ENCODE measurements at regions not wholly inside any gene's neighbourhood (a gene's known extent, or its start where the extent isn't known, plus 50 kb on each side); places are given as distances from the start of the nearest gene placed in this dataset.

DNA sequence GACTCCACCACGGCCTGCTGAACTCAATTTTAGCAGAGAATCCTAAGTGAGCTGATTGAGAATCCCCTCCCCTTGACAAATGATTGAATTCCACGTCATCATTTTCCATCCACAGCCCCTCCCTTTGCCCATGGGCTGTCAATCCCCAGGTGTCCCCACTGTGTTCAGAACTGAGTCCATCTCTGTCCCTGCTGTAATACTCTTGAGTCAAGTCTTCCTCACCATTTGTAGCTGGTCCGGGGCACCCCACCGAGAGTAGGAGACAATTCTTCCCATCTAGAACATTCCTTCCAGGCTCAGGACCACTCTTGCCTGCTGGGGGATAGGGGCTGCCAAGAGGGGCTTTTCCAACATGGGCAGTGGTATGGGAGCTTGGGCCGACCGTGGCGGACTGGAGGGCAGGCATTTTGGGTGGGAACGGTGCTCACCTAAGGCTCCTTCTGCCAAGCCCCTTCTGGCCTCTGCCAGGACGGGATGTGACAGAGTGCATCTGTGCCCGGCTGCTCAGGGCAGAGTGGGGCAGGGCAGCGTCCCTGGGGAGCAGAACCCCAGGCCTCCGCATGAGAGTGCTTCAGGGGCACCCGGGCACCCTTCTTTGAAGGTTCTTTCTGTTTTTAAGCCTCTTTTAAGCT is 218.1 kb upstream of the RTL1 start:
- Histone ChIP-seq H3K9me3 (no peaks in the 10 kb centered on the region), H3K27me3 (no peaks in the 10 kb centered on the region), H4K20me1 (no peaks in the 10 kb centered on the region), H3K27ac (peak overlapping the region; percentile 98), H3K36me3 (no peaks in the 10 kb centered on the region; the same call in 1 of the 2 replicates), H3K9ac (peak overlapping the region; percentile 87), H3K4me2 (peak overlapping the region; percentile 95), H3K4me3 (peak overlapping the region; percentile 68), H3K4me1 (peaks cover 71% of the 10 kb centered on the region)
- no peak for TF ChIP-seq Cebpa-rat (IDR thresholded peaks at IDR 0.05)

- Histone ChIP-seq H4K20me1 (no peaks in the 10 kb centered on the region), H3K4me3 (peak overlapping the region; percentile 68), H3K4me1 (peaks cover 71% of the 10 kb centered on the region), H3K9me3 (no peaks in the 10 kb centered on the region), H3K9ac (peak overlapping the region; percentile 87), H3K27me3 (no peaks in the 10 kb centered on the region), H3K27ac (peak overlapping the region; percentile 98), H3K4me2 (peak overlapping the region; percentile 95), H3K36me3 (no peaks in the 10 kb centered on the region)
- no peak for TF ChIP-seq Cebpa-rat (IDR thresholded peaks at IDR 0.05)
Measured at GRCh38 chr14:101122237-101123141, 219.0 kb upstream of the RTL1 start.

DNA sequence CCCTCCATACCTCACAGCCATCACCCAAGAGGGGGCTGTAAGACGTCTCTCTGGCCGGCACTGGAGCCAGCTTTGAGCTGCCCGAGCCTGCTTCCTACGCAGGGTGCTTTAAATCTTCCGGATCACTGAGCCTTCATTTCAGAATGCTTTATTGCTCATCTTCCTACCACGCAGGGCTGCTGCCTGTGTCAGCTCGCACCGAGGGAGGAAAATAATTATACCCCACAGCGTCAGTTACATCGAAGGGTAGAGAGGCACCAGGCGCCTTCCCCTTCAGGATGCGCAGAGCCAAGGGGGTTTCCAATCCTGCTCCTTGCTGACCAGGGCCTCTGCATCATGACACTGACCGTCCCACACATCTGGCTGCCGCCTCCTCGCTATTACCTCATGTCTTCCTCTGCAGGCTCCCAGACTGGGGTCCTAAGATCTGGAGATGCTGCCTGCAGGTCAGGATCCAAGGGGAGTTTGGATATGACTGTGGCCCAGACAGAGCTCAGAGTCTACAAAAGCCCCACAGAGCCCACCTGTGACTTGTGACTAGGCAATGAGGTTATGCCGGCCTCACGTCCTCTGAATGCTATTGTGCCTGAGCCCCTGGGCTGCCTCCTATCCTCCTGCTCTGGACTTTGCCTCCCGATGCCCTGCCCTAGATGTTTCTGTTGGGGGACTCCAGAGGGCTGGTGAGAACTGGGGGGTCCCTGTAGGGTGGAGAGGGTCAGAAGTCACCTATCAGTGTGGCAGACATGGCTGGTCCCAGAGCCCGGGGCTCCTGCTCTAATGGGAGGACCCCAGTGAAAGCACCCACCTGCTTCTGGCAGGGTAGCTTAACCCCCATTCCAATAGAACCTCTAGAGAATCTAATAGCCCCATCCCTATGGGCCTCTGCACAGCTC is 220.3 kb upstream of the RTL1 start:
- Histone ChIP-seq H3K4me1 (peaks cover 71% of the 10 kb centered on the region), H3K4me3 (no peak overlapping the region), H3K9ac (peak overlapping the region; percentile 34), H4K20me1 (no peaks in the 10 kb centered on the region), H3K4me2 (peak overlapping the region; percentile 95), H3K27me3 (no peaks in the 10 kb centered on the region), H3K36me3 (no peaks in the 10 kb centered on the region), H3K9me3 (no peaks in the 10 kb centered on the region), H3K27ac (peak overlapping the region; percentile 98)
- no peak for TF ChIP-seq Cebpa-rat (IDR thresholded peaks at IDR 0.05)

GRCh38 chr14:101124815-101125214 is 221.3 kb upstream of the RTL1 start:
- peak overlapping the region; percentile 95; the same call in 1 of the 2 replicates for H3K4me2 ChIP-seq
- no peak for TF ChIP-seq Cebpa-rat (IDR thresholded peaks at IDR 0.05)
- H3K36me3 ChIP-seq, result no peaks in the 10 kb centered on the region
- no peaks in the 10 kb centered on the region for H3K9me3 ChIP-seq
- H3K9ac ChIP-seq, result no peak overlapping the region
- H3K27me3 ChIP-seq, result no peaks in the 10 kb centered on the region
- H3K4me3 ChIP-seq, result no peak overlapping the region
- H3K4me1 ChIP-seq, result peaks cover 71% of the 10 kb centered on the region
- peak overlapping the region; percentile 98; the same call in 1 of the 2 replicates for H3K27ac ChIP-seq
- no peaks in the 10 kb centered on the region for H4K20me1 ChIP-seq

DNA sequence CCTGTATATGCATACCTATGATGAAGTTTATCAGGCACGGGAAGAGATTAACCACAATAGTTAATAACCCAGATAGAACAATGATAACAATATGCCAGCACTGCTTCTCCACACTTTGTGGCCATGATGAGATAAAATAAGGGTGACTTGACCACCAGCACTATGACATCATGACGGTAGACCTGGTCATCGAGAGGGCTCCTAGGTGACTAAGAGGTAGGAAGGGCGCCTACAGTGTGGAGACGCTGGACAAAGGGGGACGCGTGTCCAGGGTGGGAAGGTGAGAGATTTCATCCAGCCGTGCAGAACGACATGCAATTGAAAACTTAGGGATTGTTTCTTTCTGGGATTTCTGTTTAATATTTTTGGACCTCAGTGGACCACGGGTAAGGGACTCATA is 221.8 kb upstream of the RTL1 start:
- Histone ChIP-seq H3K4me3 (no peak overlapping the region), H3K27me3 (no peaks in the 10 kb centered on the region), H3K9me3 (no peaks in the 10 kb centered on the region), H3K4me2 (no peak overlapping the region), H3K9ac (no peak overlapping the region), H3K36me3 (no peaks in the 10 kb centered on the region), H3K4me1 (peaks cover 68% of the 10 kb centered on the region), H4K20me1 (no peaks in the 10 kb centered on the region), H3K27ac (0 out of 2 replicates have a peak overlapping the region, but pooled peaks have one; percentile 16)
- no peak for TF ChIP-seq Cebpa-rat (IDR thresholded peaks at IDR 0.05)

- H3K4me1 ChIP-seq, result peaks cover 65% of the 10 kb centered on the region
- 0 out of 2 replicates have a peak overlapping the region, but pooled peaks have one; percentile 16 for H3K27ac ChIP-seq
Measured at GRCh38 chr14:101125719-101126651, 222.5 kb upstream of the RTL1 start.

GRCh38 chr14:101126731-101127130 is 223.2 kb upstream of the RTL1 start:
- Histone ChIP-seq H3K4me1 (peaks cover 65% of the 10 kb centered on the region), H3K27ac (peak overlapping the region; percentile 36; the same call in 1 of the 2 replicates), H3K36me3 (no peaks in the 10 kb centered on the region), H4K20me1 (no peaks in the 10 kb centered on the region), H3K4me2 (no peak overlapping the region), H3K4me3 (no peak overlapping the region), H3K9me3 (no peaks in the 10 kb centered on the region), H3K27me3 (no peaks in the 10 kb centered on the region), H3K9ac (no peak overlapping the region)
- no peak for TF ChIP-seq Cebpa-rat (IDR thresholded peaks at IDR 0.05)

More at GRCh38 chr14:101125719-101126651, 222.5 kb upstream of the RTL1 start:
- Histone ChIP-seq H3K27me3 (no peaks in the 10 kb centered on the region), H3K4me2 (no peak overlapping the region), H3K36me3 (no peaks in the 10 kb centered on the region), H4K20me1 (no peaks in the 10 kb centered on the region), H3K4me3 (no peak overlapping the region), H3K9me3 (no peaks in the 10 kb centered on the region), H3K9ac (no peak overlapping the region)
- TF ChIP-seq Cebpa-rat (IDR thresholded peaks at IDR 0.05), result no peak

DNA sequence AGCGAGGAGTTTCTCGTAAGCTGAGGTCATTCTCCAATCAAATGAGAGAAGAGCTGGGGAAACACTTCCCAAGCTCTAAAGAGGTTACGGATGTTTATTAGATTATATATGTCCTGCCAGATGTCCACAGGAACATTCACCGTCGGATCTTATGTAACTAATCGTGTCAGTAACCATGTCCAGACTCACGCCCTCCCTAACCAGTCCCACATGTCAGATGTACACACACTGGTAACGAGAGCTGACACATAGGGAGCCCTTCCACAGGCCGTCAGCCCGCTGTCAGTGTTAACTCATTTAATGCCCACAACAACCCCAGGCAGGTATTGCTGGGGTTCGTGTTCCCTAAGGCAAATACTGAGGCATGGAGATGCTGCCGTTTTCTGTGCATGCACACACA is 223.7 kb upstream of the RTL1 start:
- Histone ChIP-seq H3K27ac (peak overlapping the region; percentile 36; the same call in 1 of the 2 replicates), H3K4me2 (no peak overlapping the region), H3K4me1 (peaks cover 65% of the 10 kb centered on the region), H4K20me1 (no peaks in the 10 kb centered on the region), H3K9ac (no peak overlapping the region), H3K4me3 (no peak overlapping the region), H3K9me3 (no peaks in the 10 kb centered on the region), H3K27me3 (no peaks in the 10 kb centered on the region), H3K36me3 (no peaks in the 10 kb centered on the region)
- no peak for TF ChIP-seq Cebpa-rat (IDR thresholded peaks at IDR 0.05)
